Fibroblast of skin of left quadriceps (primary cell): ENCODE measurements at regions not wholly inside any gene's neighbourhood (a gene's known extent, or its start where the extent isn't known, plus 50 kb on each side); places are given as distances from the start of the nearest gene placed in this dataset.
"Not testable (repeated sequence)": the region's sequence is repeated elsewhere in the genome, so short reads cannot be mapped to it uniquely, and the experiment has no call there.

Source experiments
- DNase-seq, 2 experiments: peaks; one replicate each; pipeline ENCODE4 v3.0.0-alpha.2; 2013; ENCODE audit warnings: low read depth in 2 of 2

DNA sequence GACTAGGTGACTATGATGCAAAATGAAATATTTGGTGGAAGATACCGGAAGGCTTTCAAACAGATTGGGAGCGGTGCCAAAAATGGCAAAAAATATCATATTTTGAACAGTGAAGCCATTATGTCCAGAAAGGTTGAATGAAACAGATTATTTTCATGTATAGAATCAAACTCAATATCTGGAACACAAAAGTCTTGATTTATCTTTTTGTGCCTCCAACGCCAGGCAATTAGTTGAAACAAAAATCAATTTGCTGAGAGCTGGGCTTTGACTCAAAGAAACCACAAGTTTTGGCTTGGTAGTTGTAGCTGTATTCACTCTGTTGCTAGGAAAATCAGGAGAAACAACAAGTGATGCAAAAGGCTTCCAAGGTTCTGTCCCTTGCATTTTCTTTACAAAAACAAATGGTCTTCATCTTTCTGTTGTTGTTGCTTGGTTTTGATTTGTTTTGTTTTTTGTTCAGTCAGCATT is 421.7 kb upstream of the TYRP1 start:
- no peak for DNase-seq

DNA sequence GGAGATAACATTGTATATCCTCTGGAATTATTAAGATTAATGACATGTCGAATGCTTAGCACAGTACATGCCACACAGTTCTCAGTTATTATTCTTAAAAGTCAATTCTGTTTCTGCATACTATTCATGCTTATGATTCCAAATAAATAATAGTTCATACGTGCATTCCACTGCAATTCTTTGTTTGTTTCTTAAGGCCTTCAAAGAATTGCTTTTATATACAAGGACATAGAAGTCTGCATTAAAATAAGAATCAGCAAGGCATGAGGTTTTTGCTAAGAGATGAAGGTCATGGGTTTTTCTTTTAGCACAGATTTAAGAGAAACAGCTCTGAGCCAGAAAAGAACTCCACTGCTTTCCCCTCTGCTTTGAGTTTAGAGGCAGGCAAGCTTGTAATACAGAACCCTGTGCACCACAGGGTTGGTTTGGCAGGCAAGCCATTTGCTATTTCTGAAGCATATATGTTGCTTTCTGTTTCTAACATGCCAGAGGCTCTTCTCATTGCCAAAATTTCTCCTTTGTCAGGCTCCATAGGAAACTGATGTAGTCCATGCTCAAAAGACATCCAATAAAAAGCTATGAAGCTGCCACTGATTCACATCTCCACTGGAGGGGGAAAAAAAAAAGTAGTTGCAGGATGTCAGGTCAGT is 420.6 kb upstream of the TYRP1 start:
- no peak for DNase-seq

DNA sequence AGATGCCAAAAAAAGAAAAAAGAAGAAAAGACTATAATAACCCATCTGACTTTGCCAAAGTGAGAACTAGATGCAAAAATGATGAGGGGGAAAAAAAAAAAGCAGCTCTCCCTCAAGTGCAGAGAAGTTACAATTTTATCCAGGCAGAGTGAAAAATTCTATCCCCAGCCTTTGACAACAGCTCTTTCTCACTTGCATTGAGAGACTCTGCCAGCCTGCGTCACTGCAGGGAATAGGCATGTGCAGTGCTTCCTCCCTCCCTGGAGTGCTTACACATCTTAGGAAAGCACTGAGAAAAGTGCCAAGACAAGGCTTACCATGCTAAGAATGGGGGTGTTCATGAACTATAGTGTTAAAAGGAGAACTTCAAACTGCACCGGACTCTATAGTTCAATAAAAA is 418.6 kb upstream of the TYRP1 start:
- DNase-seq: no peak

DNA sequence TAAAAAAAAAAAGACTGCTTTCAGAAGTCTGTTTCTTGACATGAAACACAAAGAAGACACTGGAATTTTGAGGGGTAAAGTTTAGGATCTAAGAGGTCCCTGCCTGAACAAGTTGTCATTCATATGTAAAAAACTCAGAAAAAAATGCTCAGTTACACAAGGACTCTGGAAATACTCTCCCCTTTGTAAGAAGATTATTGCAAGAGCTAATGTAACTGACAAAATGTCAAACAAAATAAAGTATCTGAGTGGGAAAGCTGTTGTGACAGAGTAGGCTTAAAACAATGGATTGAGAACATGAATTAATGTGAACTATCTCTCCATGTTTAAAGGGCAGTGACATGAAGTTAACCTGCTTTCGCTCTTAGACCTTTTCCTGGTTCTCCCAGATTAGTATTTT is 416.7 kb upstream of the TYRP1 start:
- no peak for DNase-seq

DNA sequence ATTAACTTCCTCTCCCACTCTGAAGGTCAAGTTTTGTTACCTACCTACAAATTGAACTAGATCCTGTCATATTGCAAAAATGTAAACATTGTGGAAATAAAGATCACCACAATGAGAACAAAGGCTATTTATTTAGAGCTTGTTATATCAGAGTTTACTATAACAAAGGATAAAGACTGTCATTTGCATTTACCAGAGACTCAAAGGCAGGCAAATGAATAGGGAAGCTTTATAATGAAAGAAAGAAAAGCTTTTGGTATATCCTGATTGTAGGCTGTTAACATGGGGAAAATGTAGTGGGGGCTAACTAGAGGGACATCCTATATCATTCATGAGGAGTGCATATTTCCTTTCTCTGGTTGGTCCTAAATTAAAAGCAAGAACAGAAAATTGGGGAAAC is 403.5 kb upstream of the TYRP1 start:
- no peak for DNase-seq

DNA sequence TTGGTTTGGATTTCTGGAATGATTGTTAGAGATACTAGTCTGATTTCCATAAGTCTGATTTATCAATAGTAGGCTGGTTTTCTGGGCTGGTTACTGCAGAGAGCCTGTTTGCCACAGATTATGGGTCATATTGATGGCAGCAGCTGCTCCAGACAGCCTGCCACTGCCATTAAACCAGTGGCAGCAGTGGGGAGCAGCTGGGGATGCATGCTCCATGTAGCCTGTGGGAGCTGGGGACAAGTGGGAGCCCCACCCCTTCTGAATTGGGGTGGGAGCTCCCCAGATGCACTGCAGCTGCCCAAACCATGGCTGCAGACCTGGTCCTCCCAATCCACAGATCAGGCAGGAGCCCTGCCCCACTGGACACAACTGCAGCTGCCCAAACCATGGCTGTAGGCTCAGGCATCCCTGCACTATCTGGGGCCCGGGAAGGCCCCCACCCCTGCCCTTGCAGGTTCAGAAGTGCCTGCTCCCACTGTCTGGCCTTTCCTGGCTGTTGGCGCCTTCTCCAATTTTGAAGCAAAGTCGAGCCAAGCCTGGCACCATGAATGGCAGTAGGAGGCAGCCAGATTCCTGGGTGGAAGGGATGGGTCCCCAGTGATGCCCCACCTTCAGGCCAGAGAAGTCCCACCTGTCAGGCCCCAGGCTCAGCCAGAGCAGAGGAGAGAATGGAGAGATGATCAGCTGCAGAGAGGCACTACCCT is 402.9 kb upstream of the TYRP1 start:
- no peak for DNase-seq

DNA sequence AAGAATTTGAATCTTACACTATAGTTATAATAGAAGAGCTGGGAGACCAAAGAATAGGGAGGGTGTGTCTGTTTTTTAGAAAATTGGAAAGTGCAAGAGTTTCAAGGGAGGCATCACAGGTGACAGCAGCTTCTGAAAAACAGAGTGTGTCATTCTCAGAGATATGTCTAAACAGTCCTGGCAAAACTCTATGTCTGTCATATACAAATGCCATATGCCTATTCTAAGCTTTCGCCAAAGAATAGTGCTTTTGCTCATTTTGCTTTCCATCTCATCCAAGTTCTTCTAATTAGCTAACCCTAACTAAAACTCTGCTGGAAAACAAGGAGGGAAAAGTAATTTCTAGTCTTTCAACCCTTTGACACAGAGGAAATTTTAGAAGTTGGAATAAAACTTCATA is 388.0 kb upstream of the TYRP1 start:
- DNase-seq: no peak

DNA sequence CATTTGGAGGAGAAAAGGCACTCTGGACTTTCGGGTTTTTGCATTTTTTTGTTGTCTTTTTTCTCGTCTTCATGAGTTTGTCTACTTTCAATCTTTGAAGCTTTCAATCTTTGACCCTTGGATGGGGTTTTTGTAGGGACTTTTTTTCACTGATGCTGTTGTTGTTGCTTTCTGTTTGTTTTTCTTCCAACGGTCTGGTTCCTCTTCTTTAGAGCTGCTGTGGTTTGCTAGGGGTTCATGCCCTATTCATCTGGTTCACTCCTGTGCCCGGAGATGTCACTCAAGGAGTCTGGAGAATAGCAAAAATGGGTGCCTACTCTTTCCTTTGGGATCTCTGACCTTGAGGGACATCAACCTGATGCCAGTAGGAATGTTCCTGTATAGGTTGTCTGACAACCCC is 378.6 kb upstream of the TYRP1 start:
- no peak for DNase-seq

DNA sequence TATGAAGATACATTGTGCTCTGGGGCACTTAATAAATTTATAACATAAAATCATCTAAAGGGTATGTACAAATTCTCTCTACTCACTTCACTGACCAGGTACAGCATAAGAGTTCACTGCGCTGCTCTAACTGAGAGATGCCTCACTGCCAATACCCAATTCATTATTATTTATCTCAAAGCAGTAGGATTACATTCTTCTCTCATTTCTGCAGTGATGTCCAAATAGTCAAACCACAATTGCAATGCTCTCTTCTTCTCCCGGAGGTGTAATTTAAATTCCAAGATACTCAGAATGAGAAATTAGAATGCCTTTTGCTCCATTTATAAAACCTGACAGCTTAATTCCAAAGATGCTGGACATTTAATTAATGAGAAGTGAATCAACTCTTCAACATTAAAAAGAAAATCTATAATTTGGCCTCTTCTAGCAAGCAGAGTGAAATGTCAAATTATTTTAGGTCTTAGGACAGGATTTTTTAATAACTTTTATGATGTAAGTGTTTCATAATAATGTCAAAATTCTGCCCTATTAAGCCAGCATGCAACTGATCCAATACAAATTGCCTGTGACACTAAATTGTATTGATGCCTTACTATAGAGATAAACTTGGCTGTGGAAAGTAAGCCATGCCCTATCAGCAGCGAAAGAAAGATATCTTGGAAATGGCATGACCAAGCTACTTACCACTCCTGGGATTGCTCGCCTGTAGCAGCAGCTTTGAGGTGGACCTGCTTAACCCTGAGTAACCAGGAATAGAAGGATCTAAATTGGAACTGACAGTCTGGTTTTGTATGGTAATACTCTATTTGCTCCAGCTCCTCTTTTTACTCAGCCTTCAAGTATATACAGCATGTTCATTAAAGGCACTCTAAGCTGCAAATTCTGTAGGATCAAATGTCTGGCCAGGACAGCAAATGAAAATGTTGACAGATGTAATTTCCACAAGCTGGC is 374.2 kb upstream of the TYRP1 start:
- DNase-seq: no peak

DNA sequence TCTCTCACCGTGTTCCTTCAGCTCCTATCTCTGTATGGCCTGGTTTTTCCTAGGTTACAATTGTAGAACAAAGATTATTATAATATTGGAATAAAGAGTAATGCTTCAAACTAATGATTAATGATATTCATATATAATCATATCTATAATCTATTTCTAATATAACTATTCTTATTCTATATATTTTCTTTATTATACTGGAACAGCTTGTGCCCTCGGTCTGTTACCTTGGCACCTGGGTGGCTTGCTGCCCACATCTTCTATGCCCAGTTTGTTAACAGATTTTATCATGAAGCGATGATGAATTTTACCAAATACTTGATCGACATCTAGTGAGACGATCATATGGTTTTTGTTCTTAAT is 363.6 kb upstream of the TYRP1 start:
- DNase-seq: no peak

DNA sequence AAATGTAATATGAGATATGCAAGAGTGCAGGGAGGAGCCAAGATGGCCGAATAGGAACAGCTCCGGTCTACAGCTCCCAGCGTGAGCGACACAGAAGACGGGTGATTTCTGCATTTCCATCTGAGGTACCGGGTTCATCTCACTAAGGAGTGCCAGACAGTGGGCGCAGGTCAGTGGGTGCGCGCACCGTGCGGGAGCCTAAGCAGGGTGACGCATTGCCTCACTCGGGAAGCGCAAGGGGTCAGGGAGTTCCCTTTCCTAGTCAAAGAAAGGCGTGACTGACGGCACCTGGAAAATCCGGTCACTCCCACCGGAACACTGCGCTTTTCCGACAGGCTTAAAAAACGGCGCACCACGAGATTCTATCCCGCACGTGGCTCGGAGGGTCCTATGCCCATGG is 359.2 kb upstream of the TYRP1 start:
- DNase-seq: not testable (repeated sequence)

DNA sequence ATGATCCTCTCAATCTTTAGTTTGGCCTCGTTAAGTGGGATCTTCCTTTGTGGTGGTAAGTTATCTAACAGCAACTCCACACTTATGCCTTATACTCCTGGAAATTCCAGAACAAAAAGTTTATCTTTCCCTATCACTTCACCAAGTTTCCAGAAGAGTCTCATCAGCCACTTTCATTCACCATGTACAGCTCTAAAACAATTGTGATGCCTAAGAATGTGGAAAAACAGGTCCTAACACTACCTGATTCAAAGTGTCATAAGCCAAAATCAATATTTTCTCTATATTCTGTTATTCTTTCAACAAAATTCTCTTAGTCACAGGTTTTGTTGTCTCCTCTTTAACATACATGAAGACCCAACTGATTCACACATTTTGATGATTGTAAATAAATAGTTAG is 342.4 kb upstream of the TYRP1 start:
- no peak for DNase-seq

DNA sequence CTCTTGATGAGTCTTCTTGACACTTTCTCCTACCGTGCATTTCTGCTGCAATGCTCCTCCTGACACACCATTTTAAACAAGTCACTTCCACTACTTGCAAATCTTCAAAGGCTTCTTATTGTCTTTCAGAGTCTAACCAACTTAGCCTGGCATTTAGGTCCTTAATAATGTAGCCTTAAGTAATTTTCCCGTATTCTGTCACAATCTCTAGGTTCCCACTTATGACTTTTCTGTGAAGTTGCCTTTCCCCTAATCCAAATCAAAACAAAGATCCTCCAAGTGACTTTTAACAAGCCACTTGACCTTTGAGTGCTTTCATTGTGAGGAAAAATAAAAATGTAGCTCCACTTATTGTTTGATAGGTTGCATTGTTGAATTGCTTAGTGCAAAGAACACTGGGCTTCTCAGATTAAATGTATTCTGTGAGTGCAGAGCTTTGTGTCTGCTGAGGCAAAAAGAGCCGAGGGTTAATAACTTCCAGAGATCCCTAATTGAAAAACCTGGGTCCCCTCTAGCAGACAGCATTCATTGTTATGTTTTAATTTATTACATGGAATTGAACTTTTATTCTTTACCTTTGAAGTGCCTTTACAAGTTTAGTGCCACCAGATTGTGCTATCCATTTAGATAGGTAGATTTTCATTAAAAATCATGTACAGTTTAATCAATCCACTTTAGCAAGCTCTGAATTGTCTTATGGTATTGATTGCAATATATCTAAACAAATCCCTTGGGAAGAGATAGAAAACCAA is 341.7 kb upstream of the TYRP1 start:
- no peak for DNase-seq

DNA sequence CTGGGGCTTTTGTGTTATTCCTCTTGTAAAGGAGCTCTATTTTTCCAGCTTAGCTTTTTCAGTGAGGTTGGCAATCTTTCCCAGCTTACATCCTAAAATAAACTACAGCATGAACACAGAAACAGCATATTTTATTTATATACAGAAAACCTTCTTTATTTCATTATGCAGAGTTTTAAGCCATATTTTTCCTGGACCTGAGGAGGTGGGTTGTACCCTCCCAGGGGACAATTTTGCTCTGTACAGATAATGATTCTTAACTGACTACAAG is 341.2 kb upstream of the TYRP1 start:
- no peak for DNase-seq

DNA sequence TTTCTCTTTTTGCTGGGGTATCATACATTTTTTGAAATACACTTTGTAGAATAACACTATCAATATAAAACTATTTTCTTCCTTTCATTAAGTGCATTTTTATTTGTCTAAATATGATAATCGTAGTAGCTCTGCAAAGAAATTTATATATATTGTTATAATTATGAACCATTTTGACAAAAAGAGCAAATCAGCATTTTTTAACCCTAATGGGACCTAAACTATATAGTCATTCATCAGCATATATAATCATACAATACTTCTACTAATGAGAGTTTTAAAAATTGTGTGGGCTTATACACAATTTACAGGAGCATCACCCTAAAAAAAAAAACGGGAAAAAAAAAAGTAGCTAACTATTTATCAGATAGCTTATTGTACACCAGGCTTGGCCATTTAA is 329.7 kb upstream of the TYRP1 start:
- no peak for DNase-seq

DNA sequence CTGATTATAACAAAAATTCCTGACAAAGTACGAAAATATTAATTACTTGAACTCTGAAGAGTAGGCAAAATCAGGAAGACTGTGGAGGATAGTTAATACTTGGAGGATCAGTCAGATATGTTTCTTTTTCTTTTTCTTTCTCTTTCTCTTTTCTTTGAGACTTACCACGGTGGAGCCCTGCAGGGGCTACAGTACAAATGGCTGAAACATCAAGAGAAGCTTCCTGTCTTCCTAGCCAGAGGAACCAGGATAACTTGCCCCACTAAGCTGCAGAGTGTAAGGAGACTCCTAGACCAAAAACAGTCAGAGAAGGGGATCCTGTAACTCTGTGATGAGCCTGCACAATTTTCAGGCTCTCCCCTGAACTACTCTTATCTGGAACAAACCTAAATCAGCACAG is 324.6 kb upstream of the TYRP1 start:
- DNase-seq: no peak

DNA sequence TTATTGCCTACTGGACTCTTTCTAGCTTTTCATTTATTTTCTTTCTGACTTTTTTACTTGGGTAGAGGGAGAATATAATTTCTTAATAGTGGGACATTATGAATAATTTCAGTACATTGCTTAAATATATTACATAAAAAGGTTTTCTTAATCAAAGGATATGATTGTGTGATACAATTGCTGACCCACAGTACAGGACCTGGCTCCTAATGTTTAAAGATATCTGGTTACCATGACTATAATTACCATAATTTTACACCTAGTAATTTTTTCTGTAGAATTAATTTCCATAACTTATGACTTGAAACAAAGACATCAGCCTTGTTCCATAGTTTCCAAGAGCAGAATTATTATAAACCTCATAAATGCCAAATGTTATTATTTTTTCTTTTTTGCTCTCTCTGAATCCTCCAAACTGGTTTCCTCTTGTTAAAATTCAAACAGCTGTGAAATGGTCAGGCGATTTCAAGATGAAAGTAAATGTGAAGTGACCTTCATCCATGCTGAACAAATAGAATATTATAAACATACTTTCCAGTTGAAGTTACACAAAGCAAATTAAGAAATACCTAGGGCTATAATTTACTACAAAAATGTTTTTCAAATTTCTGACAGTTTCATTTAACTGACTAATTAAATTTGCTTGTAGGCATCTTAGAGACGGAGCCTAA is 301.2 kb upstream of the TYRP1 start:
- DNase-seq: no peak

DNA sequence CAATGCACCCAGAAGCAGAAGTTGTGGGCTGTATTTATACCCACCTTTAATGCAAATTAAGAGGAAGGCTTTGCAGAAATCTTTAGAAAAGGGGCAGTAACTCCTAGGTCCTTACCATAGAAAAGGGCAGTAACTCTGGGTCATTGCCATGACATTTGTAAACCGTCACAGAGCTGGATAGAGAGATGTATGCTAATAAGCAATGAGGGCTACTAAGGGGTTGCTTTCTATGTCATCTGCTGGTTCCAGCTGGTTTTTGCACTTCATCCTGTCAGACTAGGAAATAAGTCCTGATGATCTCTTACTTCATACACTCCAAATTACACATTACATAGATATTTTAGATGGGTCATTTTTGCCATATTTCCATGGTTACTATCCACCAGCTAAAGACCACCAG is 299.1 kb upstream of the TYRP1 start:
- DNase-seq: no peak

DNA sequence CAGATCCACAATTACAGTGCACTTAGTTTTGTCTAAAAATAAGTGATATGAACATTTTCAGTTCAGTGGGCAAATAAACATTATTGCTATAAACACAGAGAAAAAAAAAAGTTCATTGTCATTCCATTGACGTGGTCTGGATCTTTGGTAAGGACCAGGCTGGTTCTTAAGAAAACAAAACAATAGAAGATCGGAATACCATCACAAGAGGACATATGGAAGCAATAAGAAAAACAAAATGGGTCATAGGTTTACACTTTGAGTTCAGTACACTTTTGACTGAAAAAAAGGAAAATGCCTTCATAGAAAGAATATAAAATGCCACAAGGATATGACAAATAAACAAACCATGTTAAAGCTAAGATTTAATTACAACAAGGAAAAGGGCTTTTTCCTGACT is 289.5 kb upstream of the TYRP1 start:
- no peak for DNase-seq

DNA sequence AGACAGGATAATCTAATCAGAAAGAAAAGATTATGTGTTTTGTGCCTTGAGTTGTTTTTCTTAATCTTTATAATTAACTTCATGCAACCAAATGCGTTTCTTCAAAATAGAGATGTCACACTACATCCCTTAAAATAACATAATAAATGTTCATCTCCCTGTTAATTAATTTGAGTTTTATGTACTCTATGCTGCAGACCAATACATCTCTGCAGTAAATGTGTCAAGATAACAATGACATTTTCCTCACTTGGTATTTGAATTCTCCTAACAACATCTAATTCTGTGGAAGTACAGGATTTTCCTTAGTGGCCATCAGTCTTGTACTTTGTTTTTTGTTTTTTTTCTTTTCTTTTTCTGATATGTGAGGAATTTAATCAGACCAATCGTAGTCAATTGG is 279.2 kb upstream of the TYRP1 start:
- DNase-seq: no peak

DNA sequence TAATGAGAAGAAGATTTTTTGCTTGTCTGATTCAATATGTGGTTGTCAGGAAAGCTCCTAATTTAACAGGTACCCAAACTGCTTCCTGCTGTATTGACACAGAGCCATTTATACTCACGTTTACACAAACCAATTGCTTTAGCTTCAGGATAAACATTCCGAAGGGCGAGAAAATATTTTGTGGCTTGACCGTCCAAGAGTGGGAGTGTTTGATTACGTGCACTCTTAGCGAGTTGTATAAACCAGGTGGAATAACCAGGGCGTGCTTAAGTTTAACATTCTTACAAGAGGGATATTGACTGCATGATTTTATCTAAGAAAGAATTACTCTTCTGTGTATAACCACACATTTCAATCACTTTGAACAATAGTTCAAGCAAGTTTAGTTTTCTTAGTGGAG is 278.7 kb upstream of the TYRP1 start:
- no peak for DNase-seq

DNA sequence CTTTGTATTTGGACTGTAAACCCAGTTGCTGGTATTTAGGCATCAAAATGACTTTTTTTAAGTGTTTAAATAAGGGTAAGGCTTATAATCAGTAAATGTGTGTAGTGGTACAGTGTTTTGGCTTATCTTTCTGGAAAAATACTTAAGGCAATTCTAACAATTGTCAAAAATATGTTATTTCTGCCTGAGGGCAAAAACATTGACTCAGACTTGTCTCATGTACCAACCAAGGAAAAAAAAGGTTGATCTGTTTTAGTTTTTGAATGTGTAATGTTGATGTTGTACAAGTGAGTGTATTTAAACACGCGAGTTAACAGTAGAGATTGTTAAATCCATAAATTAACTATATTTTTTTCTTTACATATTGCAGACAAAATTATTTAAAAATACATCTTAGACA is 277.8 kb upstream of the TYRP1 start:
- DNase-seq: no peak
